ENCODE measurements at regions not wholly inside any gene's neighbourhood (a gene's known extent, or its start where the extent isn't known, plus 50 kb on each side); places are given as distances from the start of the nearest gene placed in this dataset.

DNA sequence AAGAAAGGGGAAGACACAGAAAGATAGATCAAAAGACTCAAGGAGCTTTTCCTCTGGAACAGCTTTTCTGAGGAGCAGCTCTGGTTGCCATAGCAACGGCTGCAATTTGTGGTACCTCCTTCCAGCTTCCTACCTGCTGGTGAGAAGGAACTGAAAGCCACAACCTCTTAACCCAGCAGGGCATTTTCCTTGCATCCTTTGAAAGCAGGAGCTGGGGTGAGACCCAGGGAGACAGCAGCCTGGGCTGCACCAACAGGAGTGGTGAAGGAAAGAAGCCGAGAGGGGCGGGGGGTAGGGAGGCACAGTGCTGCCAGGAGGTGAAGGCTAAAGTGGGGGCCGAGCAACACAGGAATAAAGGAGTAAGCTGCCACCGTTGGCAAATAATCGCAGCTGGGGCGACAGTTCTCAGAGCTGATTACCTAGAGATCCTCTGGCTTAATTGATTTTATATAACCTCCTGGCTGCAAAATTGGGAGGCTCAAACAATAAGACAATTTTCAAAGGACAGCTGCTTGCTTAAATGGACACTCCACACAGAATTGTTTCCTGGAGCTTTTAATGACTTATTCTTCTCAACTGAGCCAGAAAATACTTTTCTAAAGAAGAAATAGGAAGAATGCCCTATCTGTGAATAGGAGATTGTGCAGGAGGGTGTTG is 129.4 kb downstream of the RPAP3 start:
- Histone ChIP-seq H3K79me2 (no peaks in the 10 kb centered on the region), H2AFZ (no peak overlapping the region), H3K4me2 (no peak overlapping the region), H3K9me3 (ENCODE audit: low read depth) (no peaks in the 10 kb centered on the region), H4K20me1 (ENCODE audit: insufficient read depth, poor library complexity, severe bottlenecking) (no peaks in the 10 kb centered on the region), H3K9me2 (replicated peaks; ENCODE audit: insufficient read depth) (no peaks in the 10 kb centered on the region), H3K4me1 (ENCODE audit: insufficient read depth) (no peaks in the 10 kb centered on the region), H3K4me3 (no peak overlapping the region), H3K36me3 (replicated peaks; ENCODE audit: insufficient read depth, low read depth) (no peaks in the 10 kb centered on the region), H3K27ac (no peak overlapping the region), H3K27me3 (no peaks in the 10 kb centered on the region)
- WGBS (ENCODE audit: low lambda C conversion rate, missing lambda C conversion rate) = 80% methylated on average over 7 of the region's 7 CpGs
- TF ChIP-seq, protein P1, sequence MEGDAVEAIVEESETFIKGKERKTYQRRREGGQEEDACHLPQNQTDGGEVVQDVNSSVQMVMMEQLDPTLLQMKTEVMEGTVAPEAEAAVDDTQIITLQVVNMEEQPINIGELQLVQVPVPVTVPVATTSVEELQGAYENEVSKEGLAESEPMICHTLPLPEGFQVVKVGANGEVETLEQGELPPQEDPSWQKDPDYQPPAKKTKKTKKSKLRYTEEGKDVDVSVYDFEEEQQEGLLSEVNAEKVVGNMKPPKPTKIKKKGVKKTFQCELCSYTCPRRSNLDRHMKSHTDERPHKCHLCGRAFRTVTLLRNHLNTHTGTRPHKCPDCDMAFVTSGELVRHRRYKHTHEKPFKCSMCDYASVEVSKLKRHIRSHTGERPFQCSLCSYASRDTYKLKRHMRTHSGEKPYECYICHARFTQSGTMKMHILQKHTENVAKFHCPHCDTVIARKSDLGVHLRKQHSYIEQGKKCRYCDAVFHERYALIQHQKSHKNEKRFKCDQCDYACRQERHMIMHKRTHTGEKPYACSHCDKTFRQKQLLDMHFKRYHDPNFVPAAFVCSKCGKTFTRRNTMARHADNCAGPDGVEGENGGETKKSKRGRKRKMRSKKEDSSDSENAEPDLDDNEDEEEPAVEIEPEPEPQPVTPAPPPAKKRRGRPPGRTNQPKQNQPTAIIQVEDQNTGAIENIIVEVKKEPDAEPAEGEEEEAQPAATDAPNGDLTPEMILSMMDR (IDR thresholded peaks at IDR 0.05; ENCODE audit: poor library complexity) = no peak
- TF ChIP-seq EZH2phosphoT487 (IDR thresholded peaks at IDR 0.05; ENCODE audit: low read depth, severe bottlenecking, unreplicated experiment) = no peak
- TF ChIP-seq EZH2 (IDR thresholded peaks at IDR 0.05; ENCODE audit: borderline replicate concordance) = no peak
- no peak for DNase-seq (ENCODE audit: low spot score)

DNA sequence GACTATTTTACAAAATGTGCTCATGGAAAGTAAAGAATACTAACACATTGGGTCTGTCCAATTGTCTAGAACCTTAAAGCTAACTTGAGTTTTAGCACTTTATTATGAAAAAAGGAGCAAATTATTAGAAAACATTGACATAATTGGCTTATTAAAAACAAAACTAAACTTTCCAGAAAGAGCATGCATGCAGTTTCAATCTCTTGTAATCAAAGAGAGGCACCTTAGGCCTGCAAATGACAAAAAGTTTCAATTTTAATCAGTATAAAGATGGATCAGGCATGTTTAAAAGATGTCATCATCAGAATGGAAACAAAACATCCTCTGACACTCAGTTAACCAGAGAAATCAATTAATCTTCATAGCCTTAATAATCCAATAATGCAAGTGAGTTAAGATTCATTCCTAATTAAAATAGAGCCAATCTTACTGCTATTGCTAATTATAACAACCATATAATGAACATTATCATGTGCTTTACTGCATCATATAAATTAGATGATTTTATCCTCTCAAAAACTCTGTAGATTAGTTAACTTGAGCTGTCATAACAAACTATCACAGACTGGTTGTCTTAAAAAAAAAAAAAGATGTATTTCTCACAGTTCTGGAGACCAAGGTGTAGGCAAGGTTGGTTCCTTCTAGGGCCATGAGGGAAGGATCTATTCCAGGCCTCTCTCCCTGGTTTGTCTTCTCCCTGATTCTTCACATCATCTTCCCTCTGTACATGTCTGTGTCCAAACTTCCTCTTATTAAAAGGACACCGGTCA is 131.4 kb downstream of the RPAP3 start:
- H3K4me3 ChIP-seq = no peak overlapping the region
- no peaks in the 10 kb centered on the region for H3K9me3 ChIP-seq (ENCODE audit: low read depth)
- H3K4me1 ChIP-seq (ENCODE audit: insufficient read depth) = no peaks in the 10 kb centered on the region
- no peak for DNase-seq (ENCODE audit: low spot score)
- no peaks in the 10 kb centered on the region for H4K20me1 ChIP-seq (ENCODE audit: insufficient read depth, poor library complexity, severe bottlenecking)
- no peaks in the 10 kb centered on the region for H3K36me3 ChIP-seq (replicated peaks; ENCODE audit: insufficient read depth, low read depth)
- H3K79me2 ChIP-seq = no peaks in the 10 kb centered on the region
- no peak overlapping the region for H3K27ac ChIP-seq
- H3K4me2 ChIP-seq = no peak overlapping the region
- H2AFZ ChIP-seq = no peak overlapping the region
- H3K27me3 ChIP-seq = no peaks in the 10 kb centered on the region
- TF ChIP-seq, protein P1 (IDR thresholded peaks at IDR 0.05; ENCODE audit: poor library complexity) = no peak
- TF ChIP-seq EZH2phosphoT487 (IDR thresholded peaks at IDR 0.05; ENCODE audit: low read depth, severe bottlenecking, unreplicated experiment) (no peak), EZH2 (IDR thresholded peaks at IDR 0.05; ENCODE audit: borderline replicate concordance) (no peak)
- no peaks in the 10 kb centered on the region for H3K9me2 ChIP-seq (replicated peaks; ENCODE audit: insufficient read depth)
- 100% methylated on average over 1 of the region's 1 CpG for WGBS (ENCODE audit: low lambda C conversion rate, missing lambda C conversion rate)

DNA sequence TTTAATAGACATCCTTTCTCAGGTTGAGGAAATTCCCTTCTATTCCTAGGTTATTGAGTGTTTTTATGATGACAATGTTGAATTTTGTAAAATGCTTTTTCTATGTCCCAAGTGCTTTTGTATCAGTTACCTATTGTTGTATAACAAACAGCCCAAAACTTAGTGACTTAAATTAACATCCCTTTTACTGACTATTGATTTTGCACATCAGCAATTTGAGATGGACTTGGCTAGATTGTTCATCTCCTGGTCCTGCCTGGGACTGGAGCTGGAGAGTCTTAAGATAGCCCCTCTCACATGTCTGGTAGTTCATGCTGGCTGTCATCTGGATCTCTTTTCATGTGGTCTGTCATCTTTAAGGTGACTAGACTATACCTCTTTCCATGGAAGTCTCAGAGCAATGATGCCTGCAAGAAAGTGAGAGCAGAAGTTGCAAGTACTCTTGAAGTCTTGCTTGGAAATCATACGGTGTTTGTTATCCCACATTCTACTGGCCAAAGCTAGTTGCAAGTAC is 132.6 kb downstream of the RPAP3 start:
- DNase-seq (ENCODE audit: low spot score) = no peak
- H3K4me1 ChIP-seq (ENCODE audit: insufficient read depth) = no peaks in the 10 kb centered on the region
- no peaks in the 10 kb centered on the region for H3K9me3 ChIP-seq (ENCODE audit: low read depth)
- TF ChIP-seq EZH2 (IDR thresholded peaks at IDR 0.05; ENCODE audit: borderline replicate concordance) = no peak
- TF ChIP-seq EZH2phosphoT487 (IDR thresholded peaks at IDR 0.05; ENCODE audit: low read depth, severe bottlenecking, unreplicated experiment) = no peak
- TF ChIP-seq, protein P1 (IDR thresholded peaks at IDR 0.05; ENCODE audit: poor library complexity) = no peak
- no peaks in the 10 kb centered on the region for H3K9me2 ChIP-seq (replicated peaks; ENCODE audit: insufficient read depth)
- WGBS (ENCODE audit: low lambda C conversion rate, missing lambda C conversion rate) = 85% methylated on average over 1 of the region's 1 CpG
- H3K79me2 ChIP-seq = no peaks in the 10 kb centered on the region
- no peak overlapping the region for H3K4me2 ChIP-seq
- H2AFZ ChIP-seq = no peak overlapping the region
- H3K27me3 ChIP-seq = no peaks in the 10 kb centered on the region
- H3K36me3 ChIP-seq (replicated peaks; ENCODE audit: insufficient read depth, low read depth) = no peaks in the 10 kb centered on the region
- no peak overlapping the region for H3K27ac ChIP-seq
- H3K4me3 ChIP-seq = no peak overlapping the region
- H4K20me1 ChIP-seq (ENCODE audit: insufficient read depth, poor library complexity, severe bottlenecking) = no peaks in the 10 kb centered on the region
